HAP-1 (cell line): ENCODE measurements at regions not wholly inside any gene's neighbourhood (a gene's known extent, or its start where the extent isn't known, plus 50 kb on each side); places are given as distances from the start of the nearest gene placed in this dataset.
"Not testable (repeated sequence)": the region's sequence is repeated elsewhere in the genome, so short reads cannot be mapped to it uniquely, and the experiment has no call there.

Source experiments
- DNase-seq, 2 experiments: peaks; one replicate each; pipeline ENCODE4 v3.0.0-alpha.2; 2016 to 2020; ENCODE audit warnings: low spot score in 2 of 2
- H3K27me3 ChIP-seq: fragments of 250-450 bp; sonication (Bioruptor Pico); 2 replicates; pipeline ENCODE4 v1.5.1; 2020; ENCODE audit warnings: low read depth, mild to moderate bottlenecking, moderate library complexity
- H3K36me3 ChIP-seq: fragments of 250-450 bp; sonication (Bioruptor Pico); replicated peaks from 2 replicates; pipeline ENCODE4 v1.5.1; 2020; ENCODE audit warnings: mild to moderate bottlenecking
- H3K4me1 ChIP-seq: fragments of 250-450 bp; sonication (Bioruptor Pico); 2 replicates; pipeline ENCODE4 v1.5.1; 2020; ENCODE audit warnings: mild to moderate bottlenecking
- H3K4me3 ChIP-seq: fragments of 250-450 bp; sonication (Bioruptor Pico); 2 replicates; pipeline ENCODE4 v1.5.1; 2020; ENCODE audit warnings: mild to moderate bottlenecking, moderate library complexity
- H3K9me3 ChIP-seq: fragments of 250-450 bp; sonication (Bioruptor Pico); 2 replicates; pipeline ENCODE4 v1.5.1; 2020; ENCODE audit warnings: mild to moderate bottlenecking, moderate library complexity
- in situ Hi-C: fragments of 300-500 bp; cut with MboI; formaldehyde crosslinking; loops from 3 replicates; pipeline ENCODE4 v1.14.3; 2020; ENCODE audit warnings: low sequenced_read_pairs, inconsistent platforms, mixed read lengths

GRCh38 chr5:90208323-90208722 is 201.2 kb downstream of the CETN3 start:
- DNase-seq, H3K9me3 ChIP-seq, H3K27me3 ChIP-seq, H3K4me3 ChIP-seq, H3K36me3 ChIP-seq, H3K4me1 ChIP-seq, in situ Hi-C loops: not testable (repeated sequence)

- DNase-seq: no peak
- H3K9me3 ChIP-seq: no peaks in the 10 kb centered on the region
- H3K4me3 ChIP-seq: no peak overlapping the region
- no peaks in the 10 kb centered on the region for H3K4me1 ChIP-seq
- in situ Hi-C loops: no loop called here
- no peaks in the 10 kb centered on the region for H3K27me3 ChIP-seq
- no peaks in the 10 kb centered on the region for H3K36me3 ChIP-seq
Measured at GRCh38 chr5:90201923-90202322, 207.6 kb downstream of the CETN3 start.

- H3K27me3 ChIP-seq: no peaks in the 10 kb centered on the region
- no peak for DNase-seq
- no peaks in the 10 kb centered on the region for H3K36me3 ChIP-seq
- H3K4me3 ChIP-seq: no peak overlapping the region
- in situ Hi-C loops: no loop called here
- H3K4me1 ChIP-seq: no peaks in the 10 kb centered on the region; the same call in 1 of the 2 replicates
- H3K9me3 ChIP-seq: no peaks in the 10 kb centered on the region
Measured at GRCh38 chr5:90193185-90193822, 216.3 kb downstream of the CETN3 start.

GRCh38 chr5:90191352-90192045 is 218.1 kb downstream of the CETN3 start:
- no peaks in the 10 kb centered on the region for H3K9me3 ChIP-seq
- no peak overlapping the region for H3K4me3 ChIP-seq
- H3K27me3 ChIP-seq: no peaks in the 10 kb centered on the region
- H3K4me1 ChIP-seq: no peaks in the 10 kb centered on the region; the same call in 1 of the 2 replicates
- no peaks in the 10 kb centered on the region for H3K36me3 ChIP-seq
- in situ Hi-C loops: no loop called here
- no peak for DNase-seq

GRCh38 chr5:90185897-90186468 is 223.6 kb downstream of the CETN3 start:
- Histone ChIP-seq H3K9me3 (no peaks in the 10 kb centered on the region), H3K36me3 (no peaks in the 10 kb centered on the region), H3K27me3 (no peaks in the 10 kb centered on the region), H3K4me3 (no peak overlapping the region), H3K4me1 (peaks cover 4% of the 10 kb centered on the region)
- no peak for DNase-seq
- in situ Hi-C loops: no loop called here

GRCh38 chr5:90184764-90185163 is 224.8 kb downstream of the CETN3 start:
- Histone ChIP-seq H3K9me3 (no peaks in the 10 kb centered on the region), H3K4me3 (no peak overlapping the region), H3K4me1 (peaks cover 4% of the 10 kb centered on the region; the same call in 1 of the 2 replicates), H3K27me3 (no peaks in the 10 kb centered on the region), H3K36me3 (no peaks in the 10 kb centered on the region)
- no peak for DNase-seq
- in situ Hi-C loops: no loop called here

GRCh38 chr5:90182726-90183125 is 226.8 kb downstream of the CETN3 start:
- in situ Hi-C loops: no loop called here
- DNase-seq: no peak
- Histone ChIP-seq H3K9me3 (no peaks in the 10 kb centered on the region), H3K27me3 (no peaks in the 10 kb centered on the region), H3K4me3 (no peak overlapping the region), H3K4me1 (peaks cover 4% of the 10 kb centered on the region; the same call in 1 of the 2 replicates), H3K36me3 (no peaks in the 10 kb centered on the region)

- in situ Hi-C loops: no loop called here
- H3K27me3 ChIP-seq: no peaks in the 10 kb centered on the region
Measured at GRCh38 chr5:90174236-90174635, 235.3 kb downstream of the CETN3 start.

GRCh38 chr5:90173299-90174030 is 236.1 kb downstream of the CETN3 start:
- in situ Hi-C loops: no loop called here
- Histone ChIP-seq H3K4me3 (no peak overlapping the region), H3K36me3 (no peaks in the 10 kb centered on the region), H3K9me3 (no peaks in the 10 kb centered on the region), H3K4me1 (no peaks in the 10 kb centered on the region), H3K27me3 (no peaks in the 10 kb centered on the region)
- no peak for DNase-seq

More at GRCh38 chr5:90174236-90174635, 235.3 kb downstream of the CETN3 start:
- H3K9me3 ChIP-seq: no peaks in the 10 kb centered on the region
- H3K36me3 ChIP-seq: no peaks in the 10 kb centered on the region
- no peak for DNase-seq
- no peak overlapping the region for H3K4me3 ChIP-seq
- no peaks in the 10 kb centered on the region for H3K4me1 ChIP-seq

GRCh38 chr5:90171466-90171865 is 238.1 kb downstream of the CETN3 start:
- H3K27me3 ChIP-seq: no peaks in the 10 kb centered on the region
- no peak overlapping the region for H3K4me3 ChIP-seq
- no peaks in the 10 kb centered on the region for H3K36me3 ChIP-seq
- in situ Hi-C loops: no loop called here
- no peak for DNase-seq
- H3K4me1 ChIP-seq: no peaks in the 10 kb centered on the region
- H3K9me3 ChIP-seq: no peaks in the 10 kb centered on the region

- no peak for DNase-seq
- Histone ChIP-seq H3K27me3 (no peaks in the 10 kb centered on the region), H3K4me1 (no peaks in the 10 kb centered on the region), H3K4me3 (no peak overlapping the region), H3K36me3 (no peaks in the 10 kb centered on the region), H3K9me3 (no peaks in the 10 kb centered on the region)
- in situ Hi-C loops: no loop called here
Measured at GRCh38 chr5:90170261-90170660, 239.3 kb downstream of the CETN3 start.

GRCh38 chr5:90169078-90169477 is 240.5 kb downstream of the CETN3 start:
- Histone ChIP-seq H3K4me1 (no peaks in the 10 kb centered on the region), H3K4me3 (no peak overlapping the region), H3K27me3 (no peaks in the 10 kb centered on the region), H3K36me3 (no peaks in the 10 kb centered on the region), H3K9me3 (no peaks in the 10 kb centered on the region)
- DNase-seq: no peak
- in situ Hi-C loops: no loop called here

GRCh38 chr5:90168399-90168798 is 241.2 kb downstream of the CETN3 start:
- in situ Hi-C loops: no loop called here
- Histone ChIP-seq H3K4me1 (no peaks in the 10 kb centered on the region), H3K9me3 (no peaks in the 10 kb centered on the region), H3K36me3 (no peaks in the 10 kb centered on the region), H3K27me3 (no peaks in the 10 kb centered on the region), H3K4me3 (no peak overlapping the region)
- no peak for DNase-seq

- in situ Hi-C loops: no loop called here
- H3K4me1 ChIP-seq: no peaks in the 10 kb centered on the region
- H3K4me3 ChIP-seq: no peak overlapping the region
- H3K9me3 ChIP-seq: no peaks in the 10 kb centered on the region
- no peaks in the 10 kb centered on the region for H3K27me3 ChIP-seq
- DNase-seq: no peak
- H3K36me3 ChIP-seq: no peaks in the 10 kb centered on the region
Measured at GRCh38 chr5:90166816-90167215, 242.7 kb downstream of the CETN3 start.
